GM18511 (cell line): ENCODE measurements at regions not wholly inside any gene's neighbourhood (a gene's known extent, or its start where the extent isn't known, plus 50 kb on each side); places are given as distances from the start of the nearest gene placed in this dataset.
A peak's percentile ranks its signal among the peaks of the same experiment; 100 is the strongest.
"Not testable (repeated sequence)": the region's sequence is repeated elsewhere in the genome, so short reads cannot be mapped to it uniquely, and the experiment has no call there.

Experiments
- ATAC-seq: cut with Tn5 transposase; IDR thresholded peaks from one replicate; pipeline ENCODE4 v1.9.1; 2021; ENCODE audit warnings: mild to moderate bottlenecking, moderate library complexity; ENCODE audit not compliant: unreplicated experiment

DNA sequence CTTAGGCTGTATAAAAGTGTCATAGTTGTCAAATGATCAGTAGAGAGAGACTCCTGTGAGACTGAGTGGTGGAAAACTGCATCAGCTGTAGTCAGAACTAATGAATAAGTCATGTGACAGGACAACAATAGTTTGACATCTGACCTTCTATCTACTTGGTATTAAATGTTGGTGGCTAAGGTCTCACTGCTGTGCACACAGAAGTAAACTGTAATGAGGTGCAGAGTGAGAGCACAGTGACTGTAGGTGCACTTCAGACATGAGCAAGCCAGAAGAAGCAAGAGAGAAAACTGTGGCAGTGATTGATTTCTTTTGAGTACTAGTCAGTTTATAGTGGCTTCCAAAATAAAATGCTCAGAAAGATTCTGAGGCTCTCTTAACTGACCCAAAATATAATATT, 803.6 kb downstream of the RAPGEF2 start:
- ATAC-seq, result no peak

DNA sequence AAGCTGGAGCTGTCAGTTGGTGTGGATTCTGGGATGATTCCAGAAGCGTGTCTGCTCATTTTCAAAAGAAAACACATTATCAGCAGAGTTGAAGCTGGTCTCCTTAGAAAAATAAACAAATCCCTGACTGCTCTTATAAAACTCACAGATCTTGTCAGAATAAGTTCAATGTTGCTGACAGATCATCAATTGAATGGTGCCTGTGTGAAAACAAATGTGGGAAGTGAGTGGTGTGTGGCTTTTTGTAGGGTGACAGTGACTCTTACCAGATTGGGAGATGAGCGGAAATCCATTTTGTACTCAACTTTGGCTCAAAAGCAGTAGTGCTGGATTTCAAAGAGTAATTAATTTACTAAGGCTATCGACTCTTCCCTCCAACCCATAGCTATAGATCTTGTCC, 807.8 kb downstream of the RAPGEF2 start:
- no peak for ATAC-seq

DNA sequence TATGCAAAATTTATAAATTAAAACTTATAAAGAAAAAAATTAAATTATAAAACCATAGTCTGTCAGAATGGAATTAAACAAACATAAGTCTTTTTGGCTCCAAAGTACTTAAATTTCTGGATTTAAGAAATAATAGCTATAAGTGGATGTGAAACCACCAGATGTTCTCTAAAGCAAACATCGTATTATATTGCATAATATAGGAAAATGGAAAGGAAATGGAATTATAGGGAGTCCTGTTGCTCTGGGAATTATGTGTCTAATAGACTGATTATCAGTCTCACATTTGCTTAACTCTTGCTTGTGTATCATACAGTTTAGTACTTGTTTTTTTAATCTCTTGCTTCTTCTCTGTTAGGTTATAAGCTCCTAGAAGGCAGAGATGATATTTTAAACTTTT, 819.2 kb downstream of the RAPGEF2 start:
- no peak for ATAC-seq

DNA sequence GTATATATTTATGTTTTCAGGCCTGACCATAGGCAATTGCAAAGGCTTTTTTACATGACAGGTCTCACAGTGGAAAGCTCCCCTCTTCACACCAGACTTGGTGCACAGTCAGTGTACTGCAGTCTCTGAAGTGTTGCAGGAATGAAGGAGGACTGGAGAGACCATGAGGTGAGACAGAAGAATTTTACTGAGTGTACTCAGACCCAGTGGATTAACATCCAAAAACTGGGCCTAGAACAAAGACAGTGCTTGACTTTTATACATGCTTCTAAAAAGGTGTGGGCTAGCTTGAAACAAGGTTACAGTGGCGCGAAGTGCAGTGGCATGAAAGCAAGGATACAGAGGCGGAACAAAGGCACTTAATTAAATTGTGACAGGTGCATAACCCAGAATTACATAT, 822.9 kb downstream of the RAPGEF2 start:
- no peak for ATAC-seq

DNA sequence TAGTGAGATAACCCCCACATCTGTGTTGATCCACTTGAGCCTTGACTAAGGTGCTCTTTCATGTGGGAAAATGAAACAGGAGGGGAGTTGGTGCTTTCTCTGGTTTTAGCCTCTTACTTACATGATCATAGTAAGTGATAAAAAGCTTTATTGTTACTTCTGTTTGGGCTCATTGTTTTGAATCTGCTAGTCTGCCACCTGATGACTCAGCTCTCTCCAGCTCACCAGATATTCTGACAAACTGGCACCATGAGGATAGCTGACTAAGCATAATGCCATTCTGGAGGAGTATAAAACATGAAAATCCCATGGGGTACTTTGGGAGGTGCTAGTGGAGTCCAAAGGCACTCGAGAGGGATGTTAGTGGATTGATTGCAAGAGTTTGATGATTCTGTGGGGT, 824.0 kb downstream of the RAPGEF2 start:
- ATAC-seq, result no peak

DNA sequence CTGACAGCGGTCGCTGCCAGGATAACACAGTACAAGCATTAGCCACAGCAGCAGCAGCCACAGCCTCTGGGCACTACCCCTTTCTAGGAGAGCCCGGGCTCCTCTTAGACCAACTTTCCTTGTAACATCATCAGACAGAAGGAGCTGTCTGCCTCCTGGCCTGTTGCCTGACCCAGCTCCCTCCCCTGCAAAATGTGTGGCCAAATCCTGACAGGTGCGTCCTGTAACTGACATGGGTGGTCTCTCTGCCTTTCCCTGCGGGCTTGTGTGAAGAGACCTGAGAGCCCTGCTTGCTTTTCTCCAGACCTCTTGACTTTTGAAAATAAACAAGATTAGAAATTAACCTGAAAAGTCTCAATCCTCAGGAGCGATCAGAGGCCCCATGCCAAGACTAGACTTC, 824.9 kb downstream of the RAPGEF2 start:
- ATAC-seq, result no peak

DNA sequence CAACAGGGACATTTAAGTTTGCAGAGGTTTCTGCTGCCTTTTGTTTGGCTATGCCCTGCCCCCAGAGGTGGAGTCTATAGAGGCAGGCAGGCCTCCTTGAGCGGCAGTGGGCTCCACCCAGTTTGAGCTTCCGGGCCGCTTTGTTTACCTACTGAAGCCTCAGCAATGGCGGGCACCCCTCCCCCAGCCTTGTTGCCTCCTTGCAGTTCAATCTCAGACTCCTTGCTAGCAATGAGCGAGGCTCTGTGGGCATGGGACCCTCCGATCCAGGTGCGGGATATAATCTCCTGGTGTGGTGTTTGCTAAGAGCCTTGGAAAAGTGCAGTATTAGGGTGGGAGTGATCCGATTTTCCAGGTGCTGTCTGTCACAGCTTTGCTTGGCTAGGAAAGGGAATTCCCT, 831.7 kb downstream of the RAPGEF2 start:
- ATAC-seq, result not testable (repeated sequence)

DNA sequence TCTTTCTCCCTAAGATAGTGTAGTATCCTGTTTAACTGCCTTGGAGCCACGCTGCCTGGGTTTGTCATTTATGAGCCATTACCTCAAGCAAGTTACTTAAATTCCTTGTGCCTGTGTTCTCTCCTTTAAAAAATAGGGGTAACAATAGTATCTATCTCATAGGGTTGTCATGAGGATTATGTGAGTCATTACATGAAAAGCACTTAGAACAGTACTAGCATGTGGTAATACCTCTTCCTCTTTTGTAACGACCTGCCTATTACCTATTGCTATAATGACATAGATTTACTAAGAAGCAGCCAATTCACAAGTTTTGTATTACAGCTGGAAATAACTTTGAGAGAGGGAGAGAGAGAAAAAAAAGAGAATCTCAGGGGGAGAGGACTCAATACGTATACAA, 834.7 kb downstream of the RAPGEF2 start:
- peak; percentile 99 for ATAC-seq

DNA sequence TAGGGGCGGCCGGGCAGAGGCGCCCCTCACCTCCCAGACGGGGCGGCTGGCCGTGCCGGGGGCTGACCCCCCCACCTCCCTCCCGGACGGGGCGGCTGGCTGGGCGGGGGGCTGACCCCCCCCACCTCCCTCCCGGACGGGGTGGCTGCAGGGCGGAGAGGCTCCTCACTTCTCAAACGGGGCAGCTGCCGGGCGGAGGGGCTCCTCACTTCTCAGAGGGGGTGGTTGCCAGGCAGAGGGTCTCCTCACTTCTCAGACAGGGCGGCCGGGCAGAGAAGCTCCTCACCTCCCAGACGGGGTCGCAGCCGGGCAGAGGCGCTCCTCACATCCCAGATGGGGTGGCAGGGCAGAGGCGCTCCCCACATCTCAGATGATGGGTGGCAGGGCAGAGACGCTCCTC, 836.8 kb downstream of the RAPGEF2 start:
- not testable (repeated sequence) for ATAC-seq

DNA sequence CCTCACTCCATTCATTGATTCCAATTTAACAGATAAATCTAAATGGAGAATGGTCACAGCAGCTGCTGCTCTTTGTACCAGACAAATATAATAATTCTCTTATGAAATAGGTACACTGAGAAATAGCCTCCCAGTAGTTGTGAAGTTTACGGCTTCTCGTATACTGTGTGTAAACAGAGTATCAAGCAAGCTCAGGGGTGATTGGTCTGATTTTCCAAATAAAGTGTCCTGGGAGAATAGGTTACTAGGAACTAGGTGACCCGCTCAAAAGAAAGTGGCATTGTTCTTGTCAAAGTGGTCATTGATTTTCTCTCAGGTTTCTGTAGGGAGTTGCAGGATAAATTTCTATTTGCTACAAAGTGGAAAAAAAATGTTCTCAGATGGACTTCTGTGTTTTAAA, 838.2 kb downstream of the RAPGEF2 start:
- ATAC-seq, result no peak

DNA sequence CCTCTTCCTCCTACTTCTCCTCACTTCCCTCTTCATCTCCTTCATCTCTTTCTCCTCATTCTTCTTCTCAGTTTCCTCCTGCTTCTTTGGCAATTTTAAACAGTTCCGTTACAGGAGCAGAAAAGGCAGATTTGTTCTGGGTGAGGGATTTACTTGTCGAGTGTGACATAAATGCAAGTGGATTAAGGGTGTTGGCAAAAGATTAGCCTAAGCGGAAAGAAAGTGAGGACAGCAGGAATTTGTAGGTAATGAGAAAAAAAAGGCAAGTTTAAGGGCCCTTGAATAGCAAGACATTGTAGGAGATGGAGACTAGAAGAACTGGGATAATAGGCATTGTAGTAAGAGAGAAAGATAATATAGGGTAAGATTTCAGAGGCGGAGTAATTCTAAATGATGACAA, 841.6 kb downstream of the RAPGEF2 start:
- no peak for ATAC-seq

DNA sequence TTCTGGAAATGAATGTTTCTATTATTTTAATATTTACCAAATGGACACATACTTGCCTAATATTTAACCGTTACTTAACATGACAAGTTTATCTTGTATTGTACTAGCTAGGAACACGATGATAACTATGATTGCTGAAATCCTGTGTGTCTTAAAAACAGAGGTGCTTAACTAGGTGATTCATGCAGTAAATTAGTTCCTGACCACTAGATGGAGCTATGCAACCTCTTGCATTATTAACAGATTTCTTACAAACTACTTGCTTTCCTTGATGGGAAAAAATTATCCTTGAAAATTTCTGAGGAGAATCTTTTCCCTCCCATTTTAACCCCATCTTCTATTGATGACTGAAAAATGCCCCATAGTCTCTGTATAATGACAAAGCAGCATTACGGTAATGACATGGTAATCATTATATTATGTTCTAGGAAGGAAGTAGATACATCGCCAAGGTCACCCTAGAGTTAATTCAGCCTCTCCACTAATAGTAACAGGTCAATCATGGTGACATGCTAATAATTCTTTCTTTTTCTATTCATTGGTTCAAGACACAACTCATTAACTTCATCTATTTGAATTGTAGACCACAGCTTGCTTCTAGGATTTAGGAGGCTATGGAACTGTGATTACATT, 844.2 kb downstream of the RAPGEF2 start:
- ATAC-seq, result peak; percentile 83

DNA sequence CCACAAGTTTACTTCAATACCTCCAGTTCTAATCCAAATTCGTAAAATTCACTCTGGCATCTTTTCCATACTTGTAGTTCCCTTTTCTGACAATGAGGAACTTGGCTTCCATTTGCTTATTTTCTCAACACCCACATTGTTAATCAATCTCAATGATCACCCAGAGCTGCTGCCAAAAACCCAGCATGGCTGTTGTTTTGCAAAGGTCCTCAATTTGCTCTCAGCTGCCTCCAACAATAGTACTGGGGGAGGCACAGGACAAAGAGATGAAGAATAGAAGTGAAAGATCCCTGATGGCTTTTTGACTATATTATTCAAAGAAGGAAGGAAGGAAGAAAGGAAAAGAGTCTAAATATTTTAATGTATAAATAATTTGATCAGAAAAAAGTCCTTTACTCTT, 847.8 kb downstream of the RAPGEF2 start:
- ATAC-seq, result no peak

DNA sequence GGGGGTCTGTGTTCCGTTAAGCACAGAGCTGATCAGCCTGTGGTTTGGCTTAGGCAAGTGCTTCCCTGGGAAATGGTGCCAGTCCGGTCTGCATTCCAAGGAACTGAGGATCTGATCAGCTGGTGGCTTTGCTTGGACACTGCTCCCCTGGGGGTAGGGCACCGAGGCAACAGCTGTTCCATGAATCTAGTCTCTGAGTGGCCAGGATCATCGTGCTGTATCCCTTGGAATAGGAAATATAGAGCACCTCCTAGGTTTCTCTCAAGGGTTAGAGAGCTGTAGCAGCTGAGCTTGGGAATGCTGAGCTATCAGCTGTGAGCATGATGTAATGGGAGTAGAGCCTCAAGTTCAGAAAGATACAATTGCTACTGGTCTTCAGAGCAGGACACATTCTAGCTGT, 863.9 kb downstream of the RAPGEF2 start:
- no peak for ATAC-seq

DNA sequence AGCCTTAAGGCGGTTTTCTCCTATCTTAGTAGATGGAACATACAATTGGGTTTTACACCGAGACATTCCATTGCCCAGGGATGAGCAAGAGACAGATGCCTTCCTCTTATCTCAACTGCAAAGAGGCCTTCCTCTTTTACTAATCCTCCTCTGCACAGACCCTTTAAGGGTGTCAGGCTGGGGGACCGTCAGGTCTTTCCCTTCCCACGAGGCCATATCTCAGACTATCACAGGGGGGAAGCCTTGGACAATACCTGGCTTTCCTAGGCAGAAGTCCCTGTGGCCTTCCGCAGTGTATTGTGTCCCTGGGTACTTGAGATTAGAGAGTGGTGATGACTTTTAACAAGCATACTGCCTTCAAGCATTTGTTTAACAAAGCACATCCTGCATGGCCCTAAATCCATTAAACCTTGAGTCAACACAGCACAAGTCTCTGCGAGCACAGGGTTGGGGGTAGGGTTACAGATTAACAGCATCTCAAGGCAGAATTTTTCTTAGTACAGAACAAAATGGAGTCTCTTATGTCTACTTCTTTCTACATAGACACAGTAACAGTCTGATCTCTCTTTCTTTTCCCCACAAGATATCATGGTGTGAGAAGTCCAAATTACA, 874.1 kb downstream of the RAPGEF2 start:
- not testable (repeated sequence) for ATAC-seq

DNA sequence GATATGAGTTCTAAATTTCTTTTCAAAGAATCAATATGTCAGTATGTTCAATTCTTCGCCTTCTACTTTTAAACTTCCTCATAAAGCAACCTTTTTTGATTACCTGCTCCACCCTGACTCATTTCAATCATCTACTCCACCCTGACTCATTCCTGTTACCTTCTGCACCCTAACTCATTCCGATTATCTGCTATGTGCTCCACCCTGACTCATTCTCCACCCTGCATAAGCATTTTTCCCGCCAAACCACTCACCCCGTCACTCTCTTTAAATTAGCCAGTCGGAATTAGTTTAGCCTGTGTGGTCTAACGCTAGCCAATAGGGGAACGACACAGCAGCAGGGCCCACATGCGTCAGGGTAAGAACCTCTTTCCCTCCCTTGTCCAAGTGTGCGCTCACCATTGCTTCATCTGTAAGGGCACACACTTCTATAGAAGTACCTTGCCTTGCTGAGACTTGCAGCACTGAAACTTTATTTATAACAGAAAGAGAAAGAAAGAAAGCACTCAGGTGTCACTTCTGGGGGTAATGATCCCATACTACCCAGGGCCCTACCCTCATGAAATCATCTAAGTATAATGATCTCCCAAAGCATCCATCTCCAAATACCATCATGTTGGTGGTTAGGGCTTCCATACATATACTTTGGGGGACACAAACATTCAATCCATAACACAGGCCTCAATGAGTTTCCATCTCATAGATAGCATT, 875.2 kb downstream of the RAPGEF2 start:
- no peak for ATAC-seq

DNA sequence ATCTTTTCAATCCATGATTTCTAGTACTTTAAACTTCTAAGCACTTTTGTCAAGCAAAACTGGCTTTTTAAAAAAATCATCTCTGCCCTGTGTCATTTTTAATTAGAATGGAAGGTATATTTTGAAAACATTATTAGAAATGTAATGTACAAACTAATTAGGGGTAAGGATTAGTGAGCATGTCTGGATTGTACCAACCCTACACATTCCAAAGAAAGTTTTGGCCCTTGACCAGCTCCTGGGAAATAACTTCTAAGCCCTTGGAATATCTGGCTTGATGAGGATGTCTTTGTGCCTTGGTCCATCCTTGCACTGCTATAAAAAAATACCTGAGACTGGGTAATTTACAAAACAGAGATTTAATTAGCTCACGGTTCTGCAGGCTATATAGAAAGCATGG, 876.5 kb downstream of the RAPGEF2 start:
- no peak for ATAC-seq

DNA sequence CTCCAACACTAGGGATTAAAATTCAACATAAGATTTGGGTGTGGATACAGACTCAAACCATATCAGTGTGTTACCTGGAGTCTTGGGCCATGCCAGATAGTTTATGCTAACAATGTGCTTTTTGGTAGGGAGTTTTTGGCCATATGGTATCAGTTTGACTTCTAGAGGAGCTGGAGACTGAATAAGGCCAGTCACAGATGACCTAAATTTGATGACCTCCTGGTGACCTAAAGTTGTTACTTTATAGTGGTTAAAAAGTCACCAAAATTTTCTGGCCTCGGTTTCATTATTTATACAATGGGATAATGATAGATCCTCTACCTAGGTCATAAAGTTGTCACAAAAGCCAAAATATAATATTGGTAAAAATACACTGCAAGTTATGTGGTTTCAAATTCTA, 877.1 kb downstream of the RAPGEF2 start:
- ATAC-seq, result no peak

DNA sequence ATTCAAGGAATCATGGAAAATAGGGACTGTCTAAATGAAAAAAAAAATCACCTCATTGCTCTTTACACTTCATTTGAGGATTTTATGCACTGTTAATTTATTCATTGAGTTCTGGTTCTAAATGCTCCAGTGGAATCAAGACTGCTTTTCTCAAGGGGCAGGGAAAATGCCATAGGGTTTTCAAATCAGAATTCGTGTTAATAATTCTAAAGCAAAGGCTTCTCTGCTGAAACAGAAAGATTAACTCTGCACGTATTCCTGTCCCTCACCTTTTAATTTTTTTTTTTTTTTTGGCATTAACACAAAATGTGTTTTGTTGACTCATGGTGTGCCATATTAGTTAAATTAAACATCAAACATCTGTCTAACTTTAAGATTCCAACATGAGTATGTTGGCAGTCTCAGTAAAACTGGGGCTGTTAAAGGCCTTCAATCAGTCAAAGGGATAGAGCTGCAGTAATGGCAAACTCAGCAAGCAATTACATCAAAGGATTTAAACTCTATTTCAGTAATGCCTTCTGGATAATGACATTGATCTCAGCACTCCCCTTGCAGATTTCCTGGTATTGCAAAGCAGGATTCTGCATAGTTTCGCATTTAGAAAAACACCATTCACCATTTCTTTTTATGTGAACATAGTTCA, 878.1 kb downstream of the RAPGEF2 start:
- ATAC-seq, result no peak

DNA sequence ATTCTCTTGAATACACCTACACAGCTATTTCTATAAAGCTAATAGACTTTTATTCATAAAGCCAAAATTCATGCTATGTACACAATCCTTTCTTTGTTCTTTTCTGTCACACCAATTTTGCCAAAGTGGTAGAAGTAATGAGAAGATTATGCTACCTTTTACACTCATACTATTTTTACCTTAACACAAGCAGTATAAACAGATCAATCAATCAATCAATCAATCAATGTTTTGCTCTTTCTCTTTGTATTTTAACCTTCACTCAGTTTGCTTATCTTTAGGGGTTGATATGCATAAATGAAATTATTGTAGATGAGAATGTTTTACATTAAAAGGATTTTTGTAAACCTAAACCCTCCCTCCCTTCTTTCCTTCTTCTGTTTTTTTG, 878.6 kb downstream of the RAPGEF2 start:
- ATAC-seq, result no peak

DNA sequence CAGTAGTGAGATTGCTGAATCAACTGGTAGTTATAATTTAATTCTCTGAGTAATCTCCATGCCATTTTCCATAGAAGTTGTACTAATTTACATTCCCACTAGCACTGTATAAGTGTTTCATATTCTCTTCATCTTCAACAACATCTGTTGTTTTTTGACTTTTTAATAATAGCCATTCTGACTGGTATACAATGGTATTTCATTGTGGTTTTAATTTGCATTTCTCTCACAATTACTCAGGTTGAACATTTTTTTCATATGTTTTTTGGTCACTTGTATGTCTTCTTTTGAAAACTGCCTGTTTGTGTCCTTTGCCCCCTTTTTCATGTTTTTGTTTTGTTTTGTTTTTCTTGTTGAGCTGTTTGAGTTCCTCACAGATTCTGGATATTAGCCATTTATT, 880.2 kb downstream of the RAPGEF2 start:
- no peak for ATAC-seq
